WTC11 (cell line): ENCODE measurements at regions not wholly inside any gene's neighbourhood (a gene's known extent, or its start where the extent isn't known, plus 50 kb on each side); places are given as distances from the start of the nearest gene placed in this dataset.

ENCODE experiments used
- CTCF ChIP-seq: fragments of 200-600 bp; IDR thresholded peaks from 2 replicates; pipeline ENCODE4 v1.8.0; 2022; ENCODE audit warnings: antibody characterized with exemption
- E2F1 ChIP-seq: sonication (generic); formaldehyde crosslinking; IDR thresholded peaks from 2 replicates; pipeline ENCODE4 v1.8.0; 2022; ENCODE audit warnings: mild to moderate bottlenecking, missing genetic modification reagents
- JUN ChIP-seq: sonication (generic); formaldehyde crosslinking; IDR thresholded peaks from 2 replicates; pipeline ENCODE4 v1.8.0; 2023; ENCODE audit warnings: mild to moderate bottlenecking, missing genetic modification reagents
- NFYB ChIP-seq: sonication (generic); formaldehyde crosslinking; conservative IDR thresholded peaks from 2 replicates; pipeline ENCODE4 v1.8.0; 2022; ENCODE audit warnings: low read depth, missing genetic modification reagents
- USF2 ChIP-seq: sonication (generic); formaldehyde crosslinking; IDR thresholded peaks from 2 replicates; pipeline ENCODE4 v1.8.1; 2023; ENCODE audit warnings: mild to moderate bottlenecking, missing genetic modification reagents, moderate library complexity
- TF ChIP-seq, protein P1 (sequence below): fragments of 250-450 bp; sonication (Bioruptor Pico); IDR thresholded peaks from 2 replicates; pipeline ENCODE4 v2.1.2; 2022; ENCODE audit warnings: mild to moderate bottlenecking, moderate library complexity
- TF ChIP-seq, protein P2 (sequence below): sonication (generic); formaldehyde crosslinking; IDR thresholded peaks from 2 replicates; pipeline ENCODE4 v1.8.1; 2022; ENCODE audit warnings: low read depth, missing genetic modification reagents, borderline replicate concordance

DNA sequence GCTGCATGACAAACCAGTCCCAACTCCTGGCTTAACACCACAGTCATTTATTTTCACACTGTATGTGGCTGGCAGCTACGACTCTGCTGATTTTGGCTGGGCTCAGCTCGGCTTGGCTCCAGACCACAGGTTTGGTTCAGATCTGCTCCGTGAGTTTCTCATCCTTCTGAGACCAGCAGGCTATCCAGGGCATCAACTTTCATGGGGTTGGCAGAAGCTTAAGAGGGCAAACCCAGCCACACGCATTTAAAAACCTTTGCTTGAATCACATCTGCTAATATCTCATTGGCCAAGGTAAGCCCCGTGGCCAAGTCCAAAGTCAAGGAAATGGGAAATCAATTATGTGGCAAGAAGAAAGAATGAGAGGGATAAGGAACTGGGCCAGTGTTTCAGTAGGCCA lies 574.2 kb downstream of the MATN1 start:
- TF ChIP-seq CTCF (no peak), JUN (CRISPR knock-in tag) (no peak), NFYB (CRISPR knock-in tag) (no peak), USF2 (CRISPR knock-in tag) (no peak), E2F1 (CRISPR knock-in tag) (no peak)
- TF ChIP-seq, protein P1, sequence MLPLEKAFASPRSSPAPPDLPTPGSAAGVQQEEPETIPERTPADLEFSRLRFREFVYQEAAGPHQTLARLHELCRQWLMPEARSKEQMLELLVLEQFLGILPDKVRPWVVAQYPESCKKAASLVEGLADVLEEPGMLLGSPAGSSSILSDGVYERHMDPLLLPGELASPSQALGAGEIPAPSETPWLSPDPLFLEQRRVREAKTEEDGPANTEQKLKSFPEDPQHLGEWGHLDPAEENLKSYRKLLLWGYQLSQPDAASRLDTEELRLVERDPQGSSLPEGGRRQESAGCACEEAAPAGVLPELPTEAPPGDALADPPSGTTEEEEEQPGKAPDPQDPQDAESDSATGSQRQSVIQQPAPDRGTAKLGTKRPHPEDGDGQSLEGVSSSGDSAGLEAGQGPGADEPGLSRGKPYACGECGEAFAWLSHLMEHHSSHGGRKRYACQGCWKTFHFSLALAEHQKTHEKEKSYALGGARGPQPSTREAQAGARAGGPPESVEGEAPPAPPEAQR (CRISPR knock-in tag): no peak
- TF ChIP-seq, protein P2, sequence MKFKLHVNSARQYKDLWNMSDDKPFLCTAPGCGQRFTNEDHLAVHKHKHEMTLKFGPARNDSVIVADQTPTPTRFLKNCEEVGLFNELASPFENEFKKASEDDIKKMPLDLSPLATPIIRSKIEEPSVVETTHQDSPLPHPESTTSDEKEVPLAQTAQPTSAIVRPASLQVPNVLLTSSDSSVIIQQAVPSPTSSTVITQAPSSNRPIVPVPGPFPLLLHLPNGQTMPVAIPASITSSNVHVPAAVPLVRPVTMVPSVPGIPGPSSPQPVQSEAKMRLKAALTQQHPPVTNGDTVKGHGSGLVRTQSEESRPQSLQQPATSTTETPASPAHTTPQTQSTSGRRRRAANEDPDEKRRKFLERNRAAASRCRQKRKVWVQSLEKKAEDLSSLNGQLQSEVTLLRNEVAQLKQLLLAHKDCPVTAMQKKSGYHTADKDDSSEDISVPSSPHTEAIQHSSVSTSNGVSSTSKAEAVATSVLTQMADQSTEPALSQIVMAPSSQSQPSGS (CRISPR knock-in tag): no peak
